Chondrocyte (in vitro differentiated cells): ENCODE measurements at regions not wholly inside any gene's neighbourhood (a gene's known extent, or its start where the extent isn't known, plus 50 kb on each side); places are given as distances from the start of the nearest gene placed in this dataset.

ENCODE experiments used
- DNase-seq: peaks from one replicate; pipeline ENCODE4 v3.0.0; 2021; ENCODE audit warnings: mixed read lengths, low spot score
- H3K27ac Mint-ChIP-seq: one replicate; pipeline ENCODE4 v1.8.0; 2021; ENCODE audit warnings: mild to moderate bottlenecking, moderate library complexity, mixed read lengths; ENCODE audit not compliant: unreplicated experiment
- H3K27me3 Mint-ChIP-seq: 2 replicates; pipeline ENCODE4 v1.8.0; 2021; ENCODE audit warnings: low read depth, mixed read lengths
- H3K36me3 Mint-ChIP-seq: 2 replicates; pipeline ENCODE4 v1.8.0; 2021; ENCODE audit warnings: low read depth, mixed read lengths
- H3K4me1 Mint-ChIP-seq: 2 replicates; pipeline ENCODE4 v1.8.0; 2021; ENCODE audit warnings: low read depth, mild to moderate bottlenecking, mixed read lengths
- H3K4me3 Mint-ChIP-seq: one replicate; pipeline ENCODE4 v1.8.0; 2021; ENCODE audit warnings: mild to moderate bottlenecking, moderate library complexity, mixed read lengths; ENCODE audit not compliant: unreplicated experiment
- H3K9me3 Mint-ChIP-seq: 2 replicates; pipeline ENCODE4 v1.8.0; 2021; ENCODE audit warnings: low read depth, mixed read lengths
- CTCF ChIP-seq: fragments of 200-600 bp; sonication (generic); IDR thresholded peaks from 2 replicates; pipeline ENCODE4 v1.5.0; 2021; ENCODE audit warnings: antibody characterized with exemption, mild to moderate bottlenecking, moderate library complexity

GRCh38 chr6:111958534-111958933, 85.3 kb upstream of the FYN start:
- Mint-ChIP-seq H3K27me3 (peaks cover 2% of the 10 kb centered on the region), H3K4me3 (no peak overlapping the region), H3K27ac (no peak overlapping the region), H3K9me3 (peaks cover 2% of the 10 kb centered on the region), H3K36me3 (no peaks in the 10 kb centered on the region), H3K4me1 (peaks cover 5% of the 10 kb centered on the region)
- no peak for DNase-seq
- TF ChIP-seq CTCF = no peak

- Mint-ChIP-seq H3K36me3 (no peaks in the 10 kb centered on the region), H3K4me3 (no peak overlapping the region), H3K27me3 (peaks cover 2% of the 10 kb centered on the region), H3K27ac (no peak overlapping the region), H3K9me3 (peaks cover 3% of the 10 kb centered on the region), H3K4me1 (peaks cover 5% of the 10 kb centered on the region)
- no peak for TF ChIP-seq CTCF
- DNase-seq = no peak
These were observed 86.5 kb upstream of the FYN start for GRCh38 chr6:111959766-111960165.

GRCh38 chr6:111967131-111967530, 86.8 kb upstream of the CCN6 start:
- no peak overlapping the region for H3K4me3 Mint-ChIP-seq

GRCh38 chr6:111970426-111970825, 83.5 kb upstream of the CCN6 start:
- H3K27me3 Mint-ChIP-seq = no peaks in the 10 kb centered on the region
- H3K27ac Mint-ChIP-seq = no peak overlapping the region
- H3K9me3 Mint-ChIP-seq = no peaks in the 10 kb centered on the region
- peaks cover 2% of the 10 kb centered on the region for H3K36me3 Mint-ChIP-seq
- peaks cover 34% of the 10 kb centered on the region for H3K4me1 Mint-ChIP-seq
- DNase-seq = no peak
- no peak overlapping the region for H3K4me3 Mint-ChIP-seq
- no peak for TF ChIP-seq CTCF

More at GRCh38 chr6:111967131-111967530, 86.8 kb upstream of the CCN6 start:
- no peaks in the 10 kb centered on the region for H3K27me3 Mint-ChIP-seq
- no peak for TF ChIP-seq CTCF
- peaks cover 2% of the 10 kb centered on the region for H3K36me3 Mint-ChIP-seq
- DNase-seq = no peak
- H3K4me1 Mint-ChIP-seq = peaks cover 12% of the 10 kb centered on the region
- H3K9me3 Mint-ChIP-seq = peaks cover 3% of the 10 kb centered on the region
- no peak overlapping the region for H3K27ac Mint-ChIP-seq

- H3K4me1 Mint-ChIP-seq = peaks cover 34% of the 10 kb centered on the region
- H3K36me3 Mint-ChIP-seq = peaks cover 2% of the 10 kb centered on the region
- H3K9me3 Mint-ChIP-seq = no peaks in the 10 kb centered on the region
- TF ChIP-seq CTCF = no peak
- H3K4me3 Mint-ChIP-seq = no peak overlapping the region
- H3K27me3 Mint-ChIP-seq = no peaks in the 10 kb centered on the region
- DNase-seq = no peak
- no peak overlapping the region for H3K27ac Mint-ChIP-seq
These were observed 82.6 kb upstream of the CCN6 start for GRCh38 chr6:111971181-111971841.
